GOT3 (cell line): ENCODE measurements at regions not wholly inside any gene's neighbourhood (a gene's known extent, or its start where the extent isn't known, plus 50 kb on each side); places are given as distances from the start of the nearest gene placed in this dataset.
"Not testable (repeated sequence)": the region's sequence is repeated elsewhere in the genome, so short reads cannot be mapped to it uniquely, and the experiment has no call there.

Source experiments
- DNase-seq: peaks from one replicate; lab custom pipeline; 2025; ENCODE audit warnings: mixed read lengths; lab: John Stamatoyannopoulos, UW

DNA sequence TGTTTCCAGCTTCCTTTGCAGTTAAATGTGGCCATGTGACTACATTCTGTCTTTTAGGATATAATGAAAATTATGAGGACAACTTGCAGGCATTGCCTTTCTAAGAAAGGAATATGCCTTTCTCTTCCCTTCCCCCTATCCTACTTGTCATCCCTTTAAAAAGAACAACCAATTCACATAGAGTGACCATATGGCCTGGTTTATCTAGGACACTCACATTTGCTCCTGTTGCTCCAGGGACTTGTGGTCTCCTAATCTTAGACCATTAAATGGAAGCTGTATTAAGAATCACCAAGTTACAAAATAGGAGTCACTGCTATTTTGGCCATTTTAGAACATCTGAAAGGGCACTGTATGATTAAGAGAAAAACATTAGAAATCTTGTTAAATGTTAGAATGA lies 520.3 kb downstream of the DTWD2 start:
- no peak for DNase-seq

DNA sequence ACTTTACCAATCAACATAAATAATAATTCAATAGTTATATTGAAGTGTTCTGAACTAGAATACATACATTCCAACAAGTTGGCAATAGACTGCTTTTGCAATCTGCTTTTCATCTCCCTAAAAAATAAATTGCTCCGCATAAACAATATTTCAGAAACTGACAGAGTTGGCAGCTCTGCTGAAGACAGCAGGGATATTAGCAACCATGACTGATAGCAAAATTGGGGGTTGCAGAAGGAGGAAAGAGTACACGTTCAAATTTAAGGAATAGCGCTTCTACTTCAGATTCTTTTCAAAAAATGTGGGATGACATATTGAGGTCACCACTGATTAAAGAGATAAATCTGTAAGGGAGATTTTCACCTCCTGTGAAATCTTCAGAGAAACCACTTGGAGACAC lies 521.2 kb downstream of the DTWD2 start:
- no peak for DNase-seq

DNA sequence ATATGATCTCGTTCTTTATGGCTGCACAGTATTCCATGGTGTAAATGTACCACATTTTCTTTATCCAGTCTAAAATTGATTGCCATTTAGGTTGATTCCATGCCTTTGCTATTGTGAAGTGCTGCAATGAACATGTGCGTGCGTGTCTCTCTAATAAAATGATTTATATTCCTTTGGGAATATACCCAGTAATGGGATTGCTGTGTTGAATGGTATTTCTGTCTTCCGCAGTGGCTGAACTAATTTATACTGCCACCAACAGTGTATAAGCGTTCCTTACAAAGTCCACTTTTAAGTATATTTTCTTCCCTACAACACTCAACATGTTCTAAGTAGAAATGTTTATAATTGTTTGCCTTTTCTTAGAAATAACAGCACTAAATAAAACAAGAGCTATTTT lies 521.9 kb downstream of the DTWD2 start:
- no peak for DNase-seq

DNA sequence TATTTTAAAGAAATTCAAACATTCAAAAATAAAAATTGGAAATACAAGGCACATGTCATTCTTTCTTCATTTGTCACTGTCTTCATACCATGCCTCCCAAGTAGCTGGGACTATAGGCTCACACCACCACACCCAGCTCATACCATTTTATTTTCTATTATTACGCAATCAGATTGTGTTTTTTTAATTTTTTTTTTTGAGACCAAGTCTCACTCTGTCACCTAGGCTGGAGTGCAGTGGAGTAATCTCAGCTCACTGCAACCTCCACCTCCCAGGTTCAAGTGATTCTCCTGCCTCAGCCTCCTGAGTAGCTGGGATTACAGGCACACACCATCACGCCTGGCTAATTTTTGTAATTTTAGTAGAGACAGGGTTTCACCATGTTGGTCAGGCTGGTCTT lies 526.1 kb downstream of the DTWD2 start:
- not testable (repeated sequence) for DNase-seq

DNA sequence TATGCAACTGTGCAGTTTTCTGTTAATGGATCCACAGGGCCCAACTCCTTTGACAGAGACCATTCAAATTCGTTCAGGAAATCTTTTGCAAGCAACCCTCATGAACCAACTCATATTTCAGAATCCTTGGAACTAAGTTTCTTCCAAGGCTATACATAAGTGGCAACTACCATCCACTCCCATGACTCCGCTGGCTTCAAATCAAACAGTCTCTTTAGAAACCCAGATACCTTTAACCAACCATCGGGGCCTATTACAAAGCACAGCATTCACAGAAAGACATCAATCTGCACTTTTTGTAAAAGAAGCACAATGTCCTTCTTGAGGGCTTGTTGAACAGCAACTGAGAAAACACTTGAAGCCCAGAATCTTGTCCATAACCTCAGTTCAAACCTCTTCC lies 526.9 kb downstream of the DTWD2 start:
- DNase-seq, result no peak

DNA sequence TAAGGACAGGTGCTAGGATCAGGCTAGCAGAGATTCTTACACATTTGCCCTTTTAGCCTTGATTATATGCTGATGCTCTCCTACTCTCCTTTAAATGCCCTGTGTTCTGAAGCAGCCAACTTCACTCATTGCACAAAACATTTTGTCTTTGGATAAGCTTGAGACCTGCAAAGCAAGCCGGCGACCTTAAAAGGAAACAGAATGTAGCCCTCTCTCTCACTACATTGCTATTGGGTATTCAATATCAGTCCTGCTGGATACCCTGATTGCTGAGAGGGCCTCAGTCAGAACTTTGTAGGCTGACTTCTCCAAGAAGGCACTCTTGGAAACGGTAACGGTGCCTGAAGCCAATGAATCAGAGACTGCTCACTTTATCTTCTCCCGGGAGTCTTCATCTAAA lies 528.9 kb downstream of the DTWD2 start:
- no peak for DNase-seq

DNA sequence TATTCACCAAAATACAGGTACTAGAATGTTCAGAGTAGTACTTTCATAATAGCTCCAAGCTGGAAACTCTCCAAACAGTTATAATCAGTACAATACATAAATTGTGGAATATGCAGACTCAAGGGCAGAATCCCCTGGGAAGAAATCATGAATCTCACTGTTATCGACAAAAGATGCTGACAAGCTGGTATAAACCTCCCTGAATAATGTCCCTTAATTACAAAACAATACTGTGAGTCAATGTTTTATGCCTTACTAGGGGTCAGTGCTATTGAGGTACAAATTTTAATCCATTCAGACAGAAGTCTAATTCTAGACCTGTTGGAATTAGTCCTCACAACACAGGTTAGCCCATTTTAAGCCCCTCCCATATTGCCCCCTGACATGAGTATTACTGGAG lies 532.3 kb downstream of the DTWD2 start:
- DNase-seq, result no peak

DNA sequence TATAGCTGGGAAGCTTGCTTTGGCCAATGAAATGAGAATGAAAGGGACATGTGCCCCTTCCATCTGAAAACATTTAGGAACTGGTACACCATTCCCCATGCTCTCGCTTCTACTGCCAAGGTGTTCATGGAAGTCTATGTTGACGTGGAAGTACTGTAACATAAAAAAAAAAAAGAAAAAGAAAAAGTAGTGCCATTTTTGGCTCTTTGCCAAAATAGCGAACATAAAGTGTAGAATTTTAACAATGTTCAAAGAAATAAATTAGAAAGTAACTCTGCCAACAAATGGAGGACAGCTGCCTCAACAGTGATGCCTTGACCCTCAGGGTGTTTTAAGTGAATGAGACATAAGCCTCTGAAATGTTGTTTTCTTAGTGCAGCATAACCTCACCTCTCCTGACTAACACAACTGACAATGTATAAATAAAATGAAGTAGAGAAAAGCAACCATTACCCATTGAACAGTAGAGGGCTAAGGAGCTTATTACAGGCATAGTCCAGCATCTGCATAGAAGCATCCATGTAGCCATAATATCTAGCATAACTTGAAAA lies 536.6 kb downstream of the DTWD2 start:
- DNase-seq, result no peak

DNA sequence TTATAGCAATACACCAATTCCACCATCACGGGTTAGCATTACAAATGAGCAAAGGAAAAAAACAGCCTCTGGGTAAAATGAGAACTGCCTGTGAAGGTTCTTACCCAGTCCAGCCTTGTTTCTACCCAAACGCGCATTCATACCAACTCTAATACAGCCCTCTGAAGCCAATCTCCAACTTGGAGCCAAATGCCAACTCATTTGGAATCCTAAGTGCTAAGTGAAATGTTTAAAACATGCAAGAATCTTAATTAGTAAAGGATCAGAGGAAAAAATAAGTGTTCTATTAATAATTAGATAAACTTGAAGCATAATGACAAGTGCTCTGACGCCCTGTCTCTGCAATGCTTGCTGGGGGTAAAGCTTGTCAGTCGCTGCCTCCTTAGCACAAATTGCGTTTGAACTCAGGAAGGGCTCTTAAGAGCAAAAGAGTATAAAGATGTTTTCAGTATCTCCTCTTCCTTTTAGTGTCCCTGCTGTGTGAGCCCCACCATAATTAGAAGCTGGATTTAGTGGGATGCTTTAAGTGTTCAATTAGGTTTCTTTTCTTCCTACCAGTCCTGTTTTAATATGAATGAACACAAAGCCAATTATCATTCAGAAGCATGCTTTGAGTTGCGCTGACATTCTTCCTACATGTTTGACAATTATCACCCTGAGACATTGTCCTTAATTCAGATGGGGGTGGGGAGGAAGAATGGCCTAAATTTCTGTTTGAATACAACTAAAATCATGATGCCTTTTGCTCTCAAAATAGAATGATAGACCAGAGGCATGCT lies 537.6 kb downstream of the DTWD2 start:
- no peak for DNase-seq

DNA sequence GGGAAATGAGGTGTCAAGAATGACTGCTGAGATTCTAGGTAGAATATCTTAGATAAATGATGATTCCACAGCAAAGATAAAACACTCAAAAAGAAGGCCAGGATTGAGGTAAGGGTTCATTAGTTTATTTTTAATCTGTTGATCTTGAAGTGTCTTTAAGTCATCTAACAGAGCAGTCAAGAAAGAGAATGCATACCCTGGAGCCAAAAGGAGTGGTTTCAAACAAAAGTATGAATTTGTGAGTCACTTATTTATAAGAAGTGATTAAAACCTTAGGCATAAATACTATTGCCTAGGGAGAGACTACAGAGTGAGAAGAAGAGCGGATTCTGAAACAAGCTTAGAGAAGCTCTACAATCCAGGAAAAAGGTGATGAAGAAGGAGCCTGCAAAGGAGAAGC lies 541.0 kb downstream of the DTWD2 start:
- DNase-seq, result no peak

DNA sequence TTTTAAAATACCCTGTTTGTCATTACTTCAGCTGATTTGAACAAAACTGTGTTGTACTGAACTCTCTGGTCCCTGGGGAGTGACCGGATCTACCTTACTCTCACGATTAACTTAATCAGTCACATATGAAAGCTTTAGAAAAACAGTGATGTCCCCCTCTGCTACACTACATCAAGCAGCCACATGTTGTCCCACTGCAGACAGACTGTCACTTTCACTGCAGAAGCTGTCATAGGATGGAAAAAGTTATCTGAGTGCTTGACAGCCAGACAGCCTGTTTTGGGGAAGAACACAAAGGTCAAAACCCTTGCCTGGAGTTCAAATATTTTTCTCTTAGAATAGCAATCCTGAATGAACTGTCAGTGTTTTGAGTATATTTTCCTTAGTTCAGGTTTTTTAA lies 546.4 kb downstream of the DTWD2 start:
- DNase-seq, result no peak

DNA sequence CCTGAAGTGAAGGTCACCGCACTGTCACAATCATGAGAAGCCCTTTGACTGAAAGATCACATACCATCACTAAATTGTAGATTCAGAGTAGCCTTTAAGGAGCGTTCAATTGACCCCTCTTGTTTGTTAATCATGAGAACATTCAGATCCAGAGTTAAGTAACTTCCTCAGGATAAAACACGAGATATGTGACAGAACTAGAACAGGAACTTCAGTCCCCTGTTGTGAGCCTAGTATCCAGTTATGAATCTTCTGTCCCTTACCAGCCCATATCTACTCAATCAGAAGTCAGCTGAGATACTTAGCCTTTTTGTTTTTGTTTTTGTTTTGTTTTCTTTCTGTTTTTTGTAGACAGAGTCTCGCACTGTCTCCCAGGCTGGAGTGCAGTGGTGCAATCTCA lies 547.3 kb downstream of the DTWD2 start:
- DNase-seq, result no peak

DNA sequence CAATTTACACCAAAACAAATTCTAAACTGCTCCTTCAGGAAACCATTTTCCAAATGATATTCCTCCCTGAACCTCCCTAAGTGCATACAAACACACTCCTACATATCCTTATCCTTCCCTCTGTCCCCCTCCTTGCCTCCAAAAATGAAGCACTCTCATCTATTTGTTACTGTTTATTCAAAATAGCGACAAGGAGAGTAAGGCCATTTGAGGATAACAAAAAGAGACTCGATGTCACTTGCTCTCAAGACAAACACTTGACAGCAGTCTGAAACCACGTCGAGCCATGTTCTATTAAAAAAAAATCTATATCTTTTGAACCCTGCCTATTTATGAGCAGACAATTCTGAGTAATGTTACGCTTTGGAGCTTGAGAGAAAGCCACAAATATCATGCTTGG lies 547.9 kb downstream of the DTWD2 start:
- no peak for DNase-seq

DNA sequence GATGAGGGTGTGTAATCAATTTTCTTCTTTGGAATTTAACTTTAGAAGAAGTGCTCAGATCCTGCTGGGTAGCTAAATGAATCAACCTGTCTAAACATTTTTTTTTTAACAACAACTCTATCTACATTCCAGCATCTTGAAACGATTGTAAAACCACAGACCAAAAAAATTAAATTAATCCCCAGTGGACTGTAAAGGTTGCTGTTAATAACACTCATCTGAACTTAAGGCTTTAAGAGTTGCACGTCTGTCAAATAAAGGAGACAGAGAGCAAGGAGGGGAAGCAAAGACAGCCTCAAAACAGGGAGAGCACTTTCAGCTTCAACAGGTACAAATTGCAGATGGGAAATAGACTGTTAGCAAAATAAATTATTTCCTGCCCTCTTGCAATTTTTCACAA lies 548.5 kb downstream of the DTWD2 start:
- no peak for DNase-seq

DNA sequence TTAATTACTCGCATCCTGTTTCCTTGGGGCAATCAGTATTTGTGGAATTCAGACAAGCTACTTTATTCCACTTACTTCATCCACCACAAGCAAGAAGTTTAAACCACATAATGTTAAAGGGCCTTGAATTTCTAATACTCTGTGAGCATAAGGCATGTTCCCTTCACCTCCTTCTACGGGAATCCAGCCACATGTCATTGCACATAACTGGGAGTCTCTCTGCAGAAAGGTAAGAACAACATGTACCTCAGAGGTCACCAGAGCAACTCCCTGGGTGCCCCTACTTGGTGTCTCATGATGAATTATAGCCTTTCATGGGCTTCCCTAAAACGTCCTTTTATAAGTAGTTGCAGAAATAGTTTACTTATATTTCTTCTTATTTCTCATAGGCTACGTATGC lies 553.2 kb downstream of the DTWD2 start:
- no peak for DNase-seq

DNA sequence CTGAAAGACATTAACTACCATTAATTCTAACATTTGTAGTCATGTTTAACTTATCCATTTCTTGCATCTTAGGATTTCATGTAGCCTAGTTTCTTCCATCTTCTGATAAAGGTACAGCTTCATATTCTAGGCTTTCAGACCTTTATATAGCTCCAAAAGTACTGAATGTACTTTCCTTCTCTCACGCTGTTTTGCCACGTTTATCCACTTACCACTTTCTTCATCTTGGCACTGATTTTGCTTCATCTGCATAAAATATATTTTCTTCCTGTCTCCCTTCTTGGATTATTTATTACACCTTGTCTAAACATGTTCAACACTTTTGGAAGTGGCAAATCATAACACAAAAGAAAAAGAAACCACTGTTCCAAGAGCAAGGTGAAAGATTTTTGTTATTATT lies 553.8 kb downstream of the DTWD2 start:
- DNase-seq, result no peak

DNA sequence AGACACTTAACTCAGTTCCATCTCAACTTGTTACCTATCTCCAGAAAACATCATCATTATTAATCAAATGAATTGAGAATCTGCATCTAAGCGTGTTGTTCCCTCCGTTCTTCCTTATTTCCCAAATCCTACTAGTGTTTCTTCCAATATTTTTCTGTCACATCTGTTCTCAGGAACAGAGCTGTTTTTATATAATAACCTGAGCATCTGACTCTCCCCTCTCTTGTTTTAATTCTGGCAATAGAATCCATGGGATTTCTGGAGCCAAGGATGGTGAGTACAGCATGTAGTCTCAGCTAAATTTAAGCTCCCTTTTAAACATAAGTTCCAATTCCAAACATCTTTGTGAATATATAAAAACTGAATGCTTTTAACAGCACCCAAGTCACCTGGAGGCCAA lies 558.3 kb downstream of the DTWD2 start:
- DNase-seq, result no peak

DNA sequence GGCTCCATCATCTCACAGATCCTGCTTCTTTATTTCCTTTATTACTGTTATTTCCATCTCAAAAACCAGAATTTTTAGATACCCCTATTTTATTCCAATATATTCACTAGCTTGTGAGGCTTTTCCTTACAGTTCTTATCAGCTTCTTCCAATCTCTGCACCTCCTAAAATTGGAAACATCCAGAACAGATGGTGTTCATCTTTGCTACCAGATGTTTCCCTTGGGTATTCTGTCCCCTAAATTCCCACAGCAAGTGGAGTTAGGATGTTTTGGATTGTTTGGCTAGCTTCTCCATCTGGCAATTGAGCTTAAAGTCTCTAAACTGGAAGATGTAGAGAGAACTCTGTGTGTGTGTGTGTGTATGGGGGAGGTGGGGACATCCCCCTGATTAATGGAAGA lies 580.4 kb downstream of the DTWD2 start:
- DNase-seq, result no peak

DNA sequence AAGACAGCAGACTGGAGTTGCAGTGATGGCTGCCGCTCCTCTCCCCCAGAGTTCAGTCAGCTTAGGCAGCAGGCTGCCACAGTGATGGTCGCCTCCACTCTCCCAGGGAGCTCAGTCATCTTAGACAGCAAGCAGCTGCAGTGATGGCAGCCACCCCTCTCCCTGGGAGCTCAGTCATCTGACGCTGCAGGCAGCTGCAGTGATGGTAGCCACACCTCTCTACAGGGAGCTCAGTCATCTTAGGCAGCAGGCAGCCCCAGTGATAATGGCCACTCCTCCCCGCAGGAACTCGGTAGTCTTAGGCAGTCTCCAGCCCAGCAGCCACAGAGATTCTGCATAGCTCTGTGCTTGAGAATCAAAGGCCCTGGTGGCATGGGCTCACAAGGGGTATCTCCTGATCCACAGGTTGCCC lies 582.7 kb downstream of the DTWD2 start:
- DNase-seq, result no peak

DNA sequence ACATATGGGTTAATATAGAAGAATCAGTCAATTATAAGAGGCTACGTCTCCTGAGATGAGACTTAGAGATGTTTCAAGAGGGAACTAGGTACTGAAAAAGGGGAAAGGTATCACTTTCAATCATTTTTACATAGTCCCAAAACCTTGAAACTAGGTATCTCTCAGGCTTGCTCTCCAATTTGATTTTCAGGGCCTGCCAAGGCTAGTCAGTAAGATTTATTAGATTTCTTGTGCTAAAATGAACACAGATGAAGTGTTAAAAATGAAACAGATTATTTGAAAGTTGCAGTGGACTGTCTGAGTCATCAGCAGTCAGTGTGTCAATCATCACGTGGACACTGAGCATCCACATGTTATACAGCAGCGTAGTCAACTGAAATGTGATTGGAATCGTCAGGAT lies 591.1 kb downstream of the DTWD2 start:
- no peak for DNase-seq

DNA sequence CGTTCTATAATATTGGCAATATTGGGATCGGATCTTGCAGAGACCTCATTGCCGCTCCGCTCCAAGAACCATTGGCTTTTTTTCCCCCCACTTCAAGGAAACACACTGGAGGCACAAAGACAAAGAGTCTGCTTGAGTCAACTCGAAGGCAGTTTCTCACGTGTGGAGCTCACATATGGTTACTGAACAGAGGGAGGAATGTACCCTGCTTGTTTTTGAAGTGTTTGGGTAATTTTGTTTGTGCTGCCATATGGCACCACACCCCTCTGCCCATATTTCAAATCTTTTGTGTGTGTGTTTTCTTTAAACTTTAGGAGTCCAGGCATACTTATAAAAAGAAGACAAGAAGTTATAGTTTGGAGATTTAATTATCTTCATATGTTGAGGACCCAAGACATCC lies 595.9 kb downstream of the DTWD2 start:
- DNase-seq, result no peak

DNA sequence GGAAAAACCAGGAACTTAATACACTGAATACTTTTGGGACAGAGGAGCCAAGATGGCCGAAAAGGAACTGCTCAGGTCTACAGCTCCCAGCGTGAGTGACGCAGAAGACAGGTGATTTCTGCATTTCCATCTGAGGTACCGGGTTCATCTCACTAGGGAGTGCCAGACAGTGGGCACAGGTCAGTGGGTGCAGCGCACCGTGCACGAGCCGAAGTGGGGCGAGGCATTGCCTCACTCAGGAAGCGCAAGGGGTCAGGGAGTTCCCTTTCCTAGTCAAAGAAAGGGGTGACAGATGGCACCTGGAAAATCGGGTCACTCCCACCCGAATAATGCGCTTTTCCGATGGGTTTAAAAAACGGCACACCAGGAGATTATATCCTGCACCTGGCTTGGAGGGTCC lies 605.4 kb downstream of the DTWD2 start:
- DNase-seq, result not testable (repeated sequence)

DNA sequence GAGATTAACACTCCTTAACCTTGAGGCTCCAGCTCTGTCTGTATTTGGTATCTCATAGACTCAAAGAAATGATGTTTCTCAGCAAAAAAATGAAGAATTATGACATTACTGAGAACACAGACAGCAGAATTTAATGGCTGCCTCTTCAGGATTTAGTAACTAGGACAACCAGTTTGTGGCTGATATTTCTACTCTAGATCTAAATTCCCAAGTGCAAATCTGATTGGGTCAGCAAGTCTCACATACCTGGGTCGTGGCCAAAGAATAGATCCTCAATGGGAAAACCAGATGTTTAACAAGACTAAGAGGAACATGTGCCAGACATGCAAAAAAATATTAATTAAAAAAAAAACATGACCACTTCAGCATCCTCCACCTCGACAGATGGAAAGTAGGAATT lies 608.9 kb downstream of the DTWD2 start:
- no peak for DNase-seq

DNA sequence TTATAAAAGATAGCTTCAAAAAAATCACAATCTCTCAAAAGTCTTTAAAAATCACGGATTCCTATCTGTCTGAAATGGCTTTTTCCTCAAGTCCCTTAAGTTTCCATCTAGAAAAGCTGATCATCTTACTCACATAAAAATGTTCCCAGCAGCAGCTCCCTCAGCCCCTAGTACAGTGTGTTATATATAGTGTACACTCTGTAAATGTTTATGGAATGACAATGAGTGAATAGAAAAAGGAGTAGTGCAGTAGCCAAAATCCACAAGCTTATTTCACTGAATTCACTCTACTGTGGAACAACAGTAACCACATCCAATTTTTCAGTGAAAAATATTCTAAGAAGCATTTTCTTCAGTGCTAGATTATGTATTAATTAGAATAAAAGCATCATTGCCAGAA lies 609.4 kb downstream of the DTWD2 start:
- no peak for DNase-seq
